Thymus (tissue), 11 donors: ENCODE measurements at regions not wholly inside any gene's neighbourhood (a gene's known extent, or its start where the extent isn't known, plus 50 kb on each side); places are given as distances from the start of the nearest gene placed in this dataset.

ENCODE experiments used
- DNase-seq, 9 donors: peaks; one replicate each; pipeline ENCODE4 v3.0.0-alpha.2; 2013; ENCODE audit warnings: low spot score in 9 of 9, low read depth in 6 of 9, missing footprints in 1 of 9
- H3K27ac ChIP-seq, 2 donors: one replicate each; pipeline ENCODE4 v1.5.1; 2013; ENCODE audit warnings: control low read depth in 1 of 2, low read depth in 1 of 2, low read length in 1 of 2, mild to moderate bottlenecking in 1 of 2, moderate library complexity in 1 of 2
- H3K27me3 ChIP-seq, 2 donors: one replicate each; pipeline ENCODE4 v1.5.1; 2013; ENCODE audit warnings: low read length in 1 of 2; ENCODE audit not compliant: control insufficient read depth in 2 of 2, insufficient read depth in 1 of 2
- H3K36me3 ChIP-seq, 2 donors: one replicate each; pipeline ENCODE4 v1.5.1; 2013; ENCODE audit warnings: low read length in 1 of 2, mild to moderate bottlenecking in 1 of 2, moderate library complexity in 1 of 2; ENCODE audit not compliant: control insufficient read depth in 2 of 2, insufficient read depth in 2 of 2
- H3K4me1 ChIP-seq, 2 donors: one replicate each; pipeline ENCODE4 v1.5.1; 2013; ENCODE audit warnings: low read length in 2 of 2; ENCODE audit not compliant: control insufficient read depth in 2 of 2, insufficient read depth in 2 of 2
- H3K4me3 ChIP-seq, 2 donors: one replicate each; pipeline ENCODE4 v1.5.1; 2013; ENCODE audit warnings: low read length in 2 of 2, control low read depth in 1 of 2, mild to moderate bottlenecking in 1 of 2
- H3K9me3 ChIP-seq, 2 donors: one replicate each; pipeline ENCODE4 v1.5.1; 2013; ENCODE audit warnings: low read length in 1 of 2, mild to moderate bottlenecking in 1 of 2; ENCODE audit not compliant: control insufficient read depth in 2 of 2, insufficient read depth in 1 of 2
- WGBS: extraction: QIAGEN DNeasy Blood & Tissue Kit; methylation state at CpG from one replicate; pipeline ENCODE4 v1.1.7; 2013; 5-methylcytosine and 5-hydroxymethylcytosine counted together
- donor health status: healthy.

DNA sequence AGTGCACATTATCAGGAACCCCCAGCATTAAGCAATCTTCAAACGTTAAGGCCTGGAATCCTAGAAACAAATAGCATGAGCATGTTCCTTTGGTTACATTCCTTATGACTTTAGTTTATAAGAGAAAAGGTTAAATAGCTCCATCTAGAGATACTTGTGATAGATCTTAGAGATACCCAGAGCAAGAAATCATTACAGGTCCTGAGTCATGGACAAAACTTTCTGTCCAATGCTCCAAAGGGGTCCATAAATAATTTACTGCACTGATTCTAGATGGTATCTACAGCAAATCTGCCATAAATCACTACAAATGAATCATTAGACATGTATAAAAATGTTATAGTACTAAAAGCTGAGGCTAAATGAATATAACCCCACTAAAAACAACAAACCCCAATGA is 139.6 kb downstream of the HTR1A start:
- WGBS, result 31% methylated on average over 1 of the region's 1 CpG
- Histone ChIP-seq H3K9me3 (no peaks in the 10 kb centered on the region), H3K36me3 (no peaks in the 10 kb centered on the region), H3K4me3 (no peak overlapping the region), H3K27me3 (no peaks in the 10 kb centered on the region), H3K27ac (no peak overlapping the region), H3K4me1 (no peaks in the 10 kb centered on the region)
- DNase-seq, result no peak

DNA sequence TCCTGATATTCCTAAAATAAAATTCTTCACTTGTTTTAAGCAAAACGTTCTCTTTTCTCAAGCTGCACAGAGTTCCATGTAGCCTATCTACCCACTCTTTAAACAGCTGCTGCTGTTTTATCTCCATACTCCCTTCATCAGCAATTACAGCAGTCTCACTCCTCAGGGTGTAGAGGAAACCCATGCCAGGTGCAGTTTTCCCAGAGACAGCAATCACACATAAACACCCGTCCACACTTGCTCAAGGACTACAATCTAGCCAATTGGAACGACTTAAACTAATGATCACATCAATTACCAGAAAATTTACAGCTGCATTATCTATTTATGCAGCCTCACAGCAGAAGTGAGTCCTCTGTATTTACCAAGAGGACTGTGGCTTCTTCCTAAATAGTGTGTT is 141.7 kb downstream of the HTR1A start:
- Histone ChIP-seq H3K27ac (no peak overlapping the region), H3K4me1 (no peaks in the 10 kb centered on the region), H3K27me3 (no peaks in the 10 kb centered on the region), H3K9me3 (no peaks in the 10 kb centered on the region), H3K4me3 (no peak overlapping the region), H3K36me3 (no peaks in the 10 kb centered on the region)
- 54% methylated on average over 3 of the region's 3 CpGs for WGBS
- DNase-seq, result no peak

DNA sequence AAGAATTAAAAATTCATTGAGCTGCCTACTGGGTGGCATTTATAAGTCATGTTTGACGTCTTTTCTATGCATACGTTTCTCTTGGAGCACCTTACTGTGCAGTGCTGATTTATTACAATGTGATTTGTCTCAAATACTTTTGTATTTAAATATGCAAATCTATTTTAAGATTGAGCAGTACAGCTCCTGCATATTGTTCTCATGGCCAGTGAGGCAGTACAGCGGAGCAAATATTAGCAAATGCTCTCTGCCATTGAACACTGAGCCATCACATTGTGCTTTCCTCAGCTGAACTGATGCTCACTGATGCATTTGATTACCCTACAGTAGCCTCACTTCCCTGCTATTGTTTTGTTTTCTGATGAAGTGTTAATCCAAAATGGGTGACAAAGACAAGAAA is 149.6 kb downstream of the HTR1A start:
- no peaks in the 10 kb centered on the region for H3K4me1 ChIP-seq
- no peaks in the 10 kb centered on the region for H3K9me3 ChIP-seq
- no peak for DNase-seq
- H3K36me3 ChIP-seq, result no peaks in the 10 kb centered on the region
- no peak overlapping the region for H3K4me3 ChIP-seq
- no peaks in the 10 kb centered on the region for H3K27me3 ChIP-seq
- no peak overlapping the region for H3K27ac ChIP-seq
- WGBS, result 94% methylated on average over 3 of the region's 3 CpGs

DNA sequence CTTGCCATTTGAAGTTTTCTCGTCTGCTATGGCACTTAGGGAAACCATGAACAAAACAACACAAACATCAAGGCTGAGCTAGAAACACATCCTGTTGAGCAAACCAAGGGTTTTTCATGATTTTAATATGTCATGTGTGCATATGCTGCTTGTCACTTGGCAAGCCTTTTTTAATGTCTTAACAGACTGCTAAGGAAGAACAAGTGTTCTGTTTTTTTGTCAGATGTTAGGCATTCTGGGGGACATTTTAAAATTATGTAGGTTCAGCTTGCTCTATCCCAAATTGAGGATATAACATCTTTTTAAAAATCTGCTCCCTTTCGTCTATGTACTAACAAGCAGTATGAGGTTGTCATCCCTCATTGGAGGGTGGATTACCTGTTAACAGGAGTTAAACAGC is 150.3 kb downstream of the HTR1A start:
- Histone ChIP-seq H3K4me1 (no peaks in the 10 kb centered on the region), H3K9me3 (no peaks in the 10 kb centered on the region), H3K27me3 (no peaks in the 10 kb centered on the region), H3K4me3 (no peak overlapping the region), H3K36me3 (no peaks in the 10 kb centered on the region), H3K27ac (no peak overlapping the region)
- DNase-seq, result no peak
- 85% methylated on average over 2 of the region's 2 CpGs for WGBS

DNA sequence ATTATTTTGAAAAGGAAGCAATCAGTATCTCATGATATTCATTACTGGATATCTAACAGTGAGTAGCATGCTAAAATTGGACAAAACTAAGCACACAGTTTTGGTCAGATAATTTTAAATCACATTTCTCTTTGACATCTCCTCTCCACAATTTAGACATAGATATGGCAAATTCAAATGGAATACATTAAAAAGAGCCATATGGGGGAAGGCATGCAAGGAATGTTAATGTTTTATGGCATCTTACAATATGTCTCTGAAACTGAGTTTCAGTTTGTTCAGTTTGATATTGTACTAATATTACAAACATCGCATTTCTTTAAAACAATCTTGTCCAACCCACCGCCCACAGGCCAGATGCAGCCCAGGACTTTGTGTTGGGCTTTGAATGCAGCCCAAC is 151.0 kb downstream of the HTR1A start:
- no peak overlapping the region for H3K4me3 ChIP-seq
- no peaks in the 10 kb centered on the region for H3K27me3 ChIP-seq
- DNase-seq, result no peak
- no peak overlapping the region for H3K27ac ChIP-seq
- WGBS, result 96% methylated on average over 2 of the region's 2 CpGs
- H3K36me3 ChIP-seq, result no peaks in the 10 kb centered on the region
- H3K4me1 ChIP-seq, result no peaks in the 10 kb centered on the region
- no peaks in the 10 kb centered on the region for H3K9me3 ChIP-seq

DNA sequence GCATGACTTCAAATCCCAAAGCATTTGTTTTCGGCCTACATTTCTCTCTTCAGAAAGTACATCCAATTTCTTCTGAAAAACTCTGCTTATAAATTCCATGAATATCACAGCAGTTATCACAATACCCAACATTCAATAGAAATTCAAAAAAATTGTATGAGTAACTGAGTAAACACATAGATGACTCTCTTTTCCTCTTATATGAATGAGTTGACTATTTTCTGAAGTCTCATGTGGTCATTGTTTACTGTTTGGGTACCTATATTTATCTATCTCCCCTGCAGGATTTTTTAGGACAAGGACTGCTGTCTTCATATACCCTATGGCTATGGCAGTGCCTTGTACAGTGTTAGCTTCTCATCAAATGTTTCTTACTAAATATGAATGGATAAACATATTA is 157.1 kb downstream of the HTR1A start:
- Histone ChIP-seq H3K36me3 (no peaks in the 10 kb centered on the region), H3K4me3 (no peak overlapping the region), H3K4me1 (no peaks in the 10 kb centered on the region), H3K27ac (no peak overlapping the region), H3K27me3 (no peaks in the 10 kb centered on the region), H3K9me3 (no peaks in the 10 kb centered on the region)
- WGBS, result 84% methylated on average over 1 of the region's 1 CpG
- DNase-seq, result no peak

DNA sequence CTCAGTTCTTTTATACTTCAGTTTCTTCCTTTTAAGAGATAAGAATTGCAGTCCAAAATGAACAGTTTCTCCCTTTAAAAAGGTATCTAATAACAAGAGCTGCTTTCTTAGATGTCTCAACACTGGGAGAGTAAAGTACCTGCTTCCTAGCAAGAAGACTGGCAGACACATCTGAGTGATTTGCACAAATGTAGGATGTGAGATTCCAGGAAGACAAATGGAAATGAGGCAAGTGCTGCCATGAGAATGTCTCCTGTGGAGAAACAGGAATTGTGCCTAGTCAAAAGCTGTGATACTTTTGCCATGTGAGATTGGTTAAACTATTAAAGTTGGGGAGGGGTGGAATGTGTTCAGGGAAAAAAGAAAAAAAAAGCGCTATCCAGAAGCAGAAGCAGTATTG is 159.1 kb downstream of the HTR1A start:
- Histone ChIP-seq H3K27me3 (no peaks in the 10 kb centered on the region), H3K9me3 (no peaks in the 10 kb centered on the region), H3K4me3 (no peak overlapping the region), H3K4me1 (no peaks in the 10 kb centered on the region), H3K27ac (no peak overlapping the region), H3K36me3 (no peaks in the 10 kb centered on the region)
- DNase-seq, result no peak
- WGBS, result 76% methylated on average over 1 of the region's 1 CpG

DNA sequence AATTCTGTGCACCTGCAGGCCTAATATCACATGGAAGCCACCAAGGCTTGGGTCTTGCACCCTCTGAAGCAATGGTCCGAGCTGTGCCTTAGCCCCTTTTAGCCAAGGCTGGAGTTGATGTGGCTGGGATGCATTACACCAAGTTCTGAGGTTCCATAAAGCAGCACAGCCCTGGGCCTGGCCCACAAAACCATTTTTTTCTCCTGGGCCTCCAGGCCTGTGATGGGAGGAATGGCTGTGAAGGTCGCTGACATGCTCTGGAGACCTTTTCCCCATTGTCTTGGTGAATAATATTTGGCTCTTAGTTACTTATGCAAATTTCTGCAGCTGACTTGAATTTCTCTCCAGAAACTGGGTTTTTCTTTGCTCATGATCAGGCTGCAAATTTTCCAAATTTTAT is 167.3 kb downstream of the HTR1A start:
- Histone ChIP-seq H3K4me3 (no peak overlapping the region), H3K4me1 (no peaks in the 10 kb centered on the region), H3K9me3 (peaks cover 2 to 13% of the 10 kb centered on the region in 2 donors), H3K36me3 (no peaks in the 10 kb centered on the region), H3K27ac (no peak overlapping the region), H3K27me3 (no peaks in the 10 kb centered on the region)
- 81% methylated on average over 2 of the region's 2 CpGs for WGBS
- no peak for DNase-seq

DNA sequence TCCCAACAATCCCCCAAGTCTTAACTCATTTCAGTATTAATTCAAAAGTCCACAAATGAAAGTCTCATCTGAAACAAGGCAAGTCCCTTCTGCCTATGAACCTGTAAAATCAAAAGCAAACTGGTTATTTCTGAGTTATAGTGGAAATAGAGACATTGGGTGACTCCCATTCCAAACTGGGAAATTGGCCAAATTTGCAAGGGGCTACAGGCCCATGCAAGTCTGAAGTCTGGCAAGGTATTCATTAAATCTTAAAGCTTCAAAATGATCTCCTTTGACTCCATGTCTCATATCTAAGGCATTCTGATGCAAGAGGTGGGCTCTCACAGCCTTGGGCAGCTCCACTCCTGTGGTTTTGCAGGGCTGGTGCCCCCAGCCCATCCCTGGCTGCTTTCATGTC is 167.9 kb downstream of the HTR1A start:
- H3K36me3 ChIP-seq, result no peaks in the 10 kb centered on the region
- H3K4me3 ChIP-seq, result no peak overlapping the region
- H3K27me3 ChIP-seq, result no peaks in the 10 kb centered on the region
- H3K27ac ChIP-seq, result no peak overlapping the region
- no peak for DNase-seq
- H3K9me3 ChIP-seq, result peaks cover 2 to 13% of the 10 kb centered on the region in 2 donors
- no peaks in the 10 kb centered on the region for H3K4me1 ChIP-seq

DNA sequence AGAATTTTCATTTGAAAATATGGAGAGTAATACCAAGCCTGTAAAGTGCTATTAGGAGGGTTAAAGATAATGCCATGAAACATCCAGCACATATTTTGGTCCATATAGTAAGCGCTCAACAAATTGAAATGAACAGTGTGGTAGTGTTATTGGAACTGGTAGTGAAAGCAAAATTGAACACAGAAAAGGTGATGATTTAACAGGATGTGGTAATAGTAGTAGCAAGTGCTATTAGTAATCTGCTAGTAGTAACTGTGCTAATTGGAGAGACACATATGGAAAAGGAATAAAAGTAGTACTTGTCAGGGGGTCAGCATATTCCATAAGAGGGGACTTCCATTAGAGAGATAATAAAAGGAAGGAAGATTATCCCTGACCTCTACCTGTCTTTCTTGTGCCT is 187.3 kb downstream of the HTR1A start:
- H3K4me1 ChIP-seq, result no peaks in the 10 kb centered on the region
- H3K9me3 ChIP-seq, result no peaks in the 10 kb centered on the region
- DNase-seq, result no peak
- no peaks in the 10 kb centered on the region for H3K27me3 ChIP-seq
- H3K4me3 ChIP-seq, result no peak overlapping the region
- no peak overlapping the region for H3K27ac ChIP-seq
- 100% methylated on average over 1 of the region's 1 CpG for WGBS
- no peaks in the 10 kb centered on the region for H3K36me3 ChIP-seq
